RWPE2 (cell line): ENCODE measurements at regions not wholly inside any gene's neighbourhood (a gene's known extent, or its start where the extent isn't known, plus 50 kb on each side); places are given as distances from the start of the nearest gene placed in this dataset.

Experiments
- ATAC-seq: fragments of 200-7000 bp; cut with Tn5 transposase; 3 replicates; pipeline ENCODE4 v1.9.1; 2021; ENCODE audit warnings: low read depth
- DNase-seq: peaks from one replicate; pipeline ENCODE4 v3.0.0-alpha.2; 2020; ENCODE audit warnings: low spot score
- H3K27ac ChIP-seq: fragments of 450-650 bp; 2 replicates; pipeline ENCODE4 v1.5.1; 2017; ENCODE audit warnings: mild to moderate bottlenecking; ENCODE audit not compliant: poor library complexity, severe bottlenecking
- H3K27me3 ChIP-seq: fragments of 250-450 bp; sonication (Bioruptor Pico); 2 replicates; pipeline ENCODE4 v1.5.1; 2021; ENCODE audit warnings: mild to moderate bottlenecking, moderate library complexity; ENCODE audit not compliant: insufficient read depth, poor library complexity, severe bottlenecking
- H3K36me3 ChIP-seq: fragments of 250-450 bp; sonication (Bioruptor Pico); 2 replicates; pipeline ENCODE4 v1.5.1; 2020; ENCODE audit warnings: low read depth, mild to moderate bottlenecking, moderate library complexity
- H3K4me1 ChIP-seq: fragments of 250-450 bp; sonication (Bioruptor Pico); 2 replicates; pipeline ENCODE4 v1.5.1; 2021; ENCODE audit warnings: mild to moderate bottlenecking, moderate library complexity; ENCODE audit not compliant: insufficient read depth, poor library complexity, severe bottlenecking
- H3K4me3 ChIP-seq: fragments of 250-450 bp; sonication (Bioruptor Pico); 2 replicates; pipeline ENCODE4 v1.5.1; 2021; ENCODE audit warnings: mild to moderate bottlenecking, moderate library complexity; ENCODE audit not compliant: severe bottlenecking
- H3K9me3 ChIP-seq: fragments of 250-450 bp; sonication (Bioruptor Pico); 2 replicates; pipeline ENCODE4 v1.5.1; 2021; ENCODE audit warnings: mild to moderate bottlenecking, moderate library complexity; ENCODE audit not compliant: severe bottlenecking
- CTCF ChIP-seq: fragments of 450-650 bp; IDR thresholded peaks from one replicate; pipeline ENCODE4 v1.5.1; 2017; ENCODE audit warnings: mild to moderate bottlenecking, moderate library complexity; ENCODE audit not compliant: poor library complexity, severe bottlenecking

DNA sequence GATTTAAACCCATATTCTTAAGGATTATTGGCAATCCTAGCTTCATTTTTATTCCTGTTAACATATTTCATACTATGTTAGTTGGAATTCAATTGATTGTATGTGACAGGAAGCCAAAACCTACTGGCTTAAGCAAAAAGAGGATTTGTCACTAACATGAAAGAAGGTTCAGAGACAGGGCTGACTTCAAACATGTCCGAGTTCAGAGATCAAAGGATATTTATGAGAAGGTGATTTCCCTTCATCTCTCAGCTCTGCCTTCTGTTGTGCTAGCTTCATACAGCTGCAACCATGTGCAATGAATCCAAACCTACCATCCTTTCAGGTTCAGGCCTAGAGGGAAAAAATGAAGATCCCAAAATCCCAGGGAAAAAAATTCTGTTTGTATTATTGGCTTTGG is 349.7 kb downstream of the ATP23 start:
- no peak overlapping the region for H3K27ac ChIP-seq
- ATAC-seq = no peak
- no peak overlapping the region for H3K4me3 ChIP-seq
- no peaks in the 10 kb centered on the region; the same call in 1 of the 2 replicates for H3K36me3 ChIP-seq
- no peaks in the 10 kb centered on the region for H3K27me3 ChIP-seq
- DNase-seq = no peak
- H3K4me1 ChIP-seq = no peaks in the 10 kb centered on the region
- TF ChIP-seq CTCF = no peak
- H3K9me3 ChIP-seq = no peaks in the 10 kb centered on the region

DNA sequence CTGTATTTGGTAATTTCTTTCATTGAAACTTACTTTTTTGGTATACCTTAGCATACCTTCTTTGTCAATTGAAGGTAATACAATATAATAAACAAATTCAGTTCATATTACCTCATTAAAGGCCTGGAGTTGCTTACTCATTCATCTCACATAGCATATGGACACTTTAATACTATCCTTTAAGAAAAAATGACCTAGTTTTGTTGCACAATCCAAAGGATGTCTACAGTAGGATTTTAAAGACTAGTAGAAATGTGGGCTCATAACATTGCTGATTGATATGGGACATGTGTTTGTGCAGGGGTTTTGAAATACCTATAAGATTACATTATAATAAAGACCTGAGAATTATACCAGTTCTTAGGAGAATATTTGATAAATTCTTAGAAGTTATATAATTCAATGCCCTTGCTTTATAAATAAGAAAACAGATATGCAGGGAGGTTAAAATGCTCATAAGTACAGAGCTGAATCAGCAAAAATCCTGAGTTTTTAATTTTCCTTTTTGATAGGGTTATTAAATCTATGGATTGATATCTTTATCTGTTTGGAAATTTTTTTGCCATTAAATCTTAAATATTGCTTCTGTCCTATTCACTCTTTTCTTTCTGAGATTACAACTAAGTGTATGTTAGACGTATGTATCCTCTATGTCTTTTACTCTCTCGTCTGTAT is 352.1 kb downstream of the ATP23 start:
- no peaks in the 10 kb centered on the region; the same call in 1 of the 2 replicates for H3K36me3 ChIP-seq
- H3K9me3 ChIP-seq = no peaks in the 10 kb centered on the region
- no peaks in the 10 kb centered on the region for H3K4me1 ChIP-seq
- ATAC-seq (no peak), DNase-seq (no peak)
- H3K27me3 ChIP-seq = no peaks in the 10 kb centered on the region
- no peak for TF ChIP-seq CTCF
- no peak overlapping the region for H3K4me3 ChIP-seq
- H3K27ac ChIP-seq = no peak overlapping the region

- Histone ChIP-seq H3K4me1 (no peaks in the 10 kb centered on the region), H3K36me3 (no peaks in the 10 kb centered on the region; the same call in 1 of the 2 replicates), H3K27ac (no peak overlapping the region), H3K27me3 (no peaks in the 10 kb centered on the region), H3K4me3 (no peak overlapping the region), H3K9me3 (no peaks in the 10 kb centered on the region)
- no peak for ATAC-seq
- no peak for TF ChIP-seq CTCF
- DNase-seq = no peak
Measured at GRCh38 chr12:58295268-58295667, 353.9 kb downstream of the ATP23 start.

DNA sequence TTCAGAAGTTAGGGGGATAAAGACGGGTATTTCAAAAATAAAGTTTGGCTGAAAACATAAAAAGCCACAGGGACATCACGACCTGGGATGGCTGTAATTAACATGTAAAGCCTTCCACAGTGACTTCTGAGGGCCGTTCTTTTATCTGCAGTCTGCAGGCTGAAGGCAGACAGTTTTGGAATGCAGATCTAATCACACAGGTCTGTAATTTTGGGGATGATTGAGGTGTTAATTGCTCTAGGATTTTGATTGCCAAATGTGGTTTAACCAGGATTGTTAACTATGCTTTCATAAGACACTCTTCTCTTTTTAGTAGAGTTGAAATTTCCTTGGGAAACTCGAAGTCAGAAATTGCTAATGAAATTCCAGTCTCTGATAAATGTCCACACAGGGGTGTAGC is 355.5 kb downstream of the ATP23 start:
- H3K27me3 ChIP-seq = no peaks in the 10 kb centered on the region
- TF ChIP-seq CTCF = no peak
- no peak overlapping the region for H3K4me3 ChIP-seq
- DNase-seq = no peak
- H3K27ac ChIP-seq = no peak overlapping the region
- no peaks in the 10 kb centered on the region for H3K4me1 ChIP-seq
- ATAC-seq = no peak
- H3K9me3 ChIP-seq = no peaks in the 10 kb centered on the region
- H3K36me3 ChIP-seq = no peaks in the 10 kb centered on the region; the same call in 1 of the 2 replicates

GRCh38 chr12:58298803-58299202 is 357.4 kb downstream of the ATP23 start:
- Histone ChIP-seq H3K4me1 (peaks cover 2% of the 10 kb centered on the region), H3K9me3 (no peaks in the 10 kb centered on the region), H3K36me3 (no peaks in the 10 kb centered on the region), H3K4me3 (no peak overlapping the region), H3K27ac (no peak overlapping the region), H3K27me3 (no peaks in the 10 kb centered on the region)
- DNase-seq (no peak), ATAC-seq (no peak)
- TF ChIP-seq CTCF = no peak
